ENCODE measurements at regions not wholly inside any gene's neighbourhood (a gene's known extent, or its start where the extent isn't known, plus 50 kb on each side); places are given as distances from the start of the nearest gene placed in this dataset.

- H3K4me2 ChIP-seq (ENCODE audit: insufficient read depth in 1 of 2, low read depth in 2 of 2, low read length in 2 of 2) = no peak overlapping the region
- no peaks in the 10 kb centered on the region for H3K79me2 ChIP-seq (ENCODE audit: control insufficient read depth in 1 of 2, insufficient read depth in 2 of 2, low read length in 2 of 2)
- no peak overlapping the region for H3K9ac ChIP-seq (replicated peaks in 1 of 4; ENCODE audit: extremely low read depth in 1 of 4, low read depth in 3 of 4, low read length in 3 of 4)
- FAIRE-seq (no peak), DNase-seq (ENCODE audit: low read depth in 1 of 2, low spot score in 2 of 2) (no peak)
- no peak overlapping the region for H3K27ac ChIP-seq (ENCODE audit: low read depth, low read length)
- H4K5ac ChIP-seq (ENCODE audit: insufficient read length, low read depth, low read length) = no peak overlapping the region
- no peak overlapping the region for H2AFZ ChIP-seq (ENCODE audit: low read length)
- no peak overlapping the region for H3K23ac ChIP-seq (ENCODE audit: insufficient read length)
- no peaks in the 10 kb centered on the region for H3K27me3 ChIP-seq (replicated peaks in 1 of 4; ENCODE audit: control insufficient read depth in 3 of 4, extremely low read depth in 1 of 4, insufficient read depth in 3 of 4, low read length in 3 of 4)
- POLR2A ChIA-PET (ENCODE audit: partially characterized antibody) = no interaction called here
- no peak overlapping the region for H2BK20ac ChIP-seq (ENCODE audit: low read length)
- no peak for TF ChIP-seq EZH2 (IDR thresholded peaks at IDR 0.05; ENCODE audit: low read depth, low read length, severe bottlenecking)
- no peak overlapping the region for H2AK5ac ChIP-seq (ENCODE audit: low read depth, low read length)
- no peak overlapping the region for H3K4ac ChIP-seq (replicated peaks; ENCODE audit: insufficient read length, low read depth, low read length)
- H4K91ac ChIP-seq (replicated peaks; ENCODE audit: insufficient read length, low read length) = no peak overlapping the region
- H3K18ac ChIP-seq (ENCODE audit: extremely low read depth, low read length) = no peak overlapping the region
- no peak overlapping the region for H3K56ac ChIP-seq (replicated peaks; ENCODE audit: insufficient read length, low read depth, low read length)
- H3K36me3 ChIP-seq (ENCODE audit: control insufficient read depth in 2 of 4, insufficient read depth in 4 of 4, low read length in 3 of 4) = no peaks in the 10 kb centered on the region
- H3K23me2 ChIP-seq (ENCODE audit: low read depth, low read length) = no peaks in the 10 kb centered on the region
- no peaks in the 10 kb centered on the region for H3K9me3 ChIP-seq (ENCODE audit: insufficient read depth in 2 of 2, low read depth in 1 of 2, low read length in 1 of 2)
- H3K4me1 ChIP-seq (replicated peaks in 1 of 4; ENCODE audit: control insufficient read depth in 3 of 4, insufficient read depth in 4 of 4, low read length in 3 of 4) = no peaks in the 10 kb centered on the region
- no peak overlapping the region for H2BK12ac ChIP-seq (ENCODE audit: low read depth, low read length)
- H3K79me1 ChIP-seq (ENCODE audit: low read depth, low read length) = no peaks in the 10 kb centered on the region
- CTCF ChIA-PET (ENCODE audit: partially characterized antibody) = no interaction called here
- WGBS, 2 experiments (ENCODE audit: extremely low coverage in 1 of 2, insufficient coverage in 1 of 2, insufficient read length in 1 of 2, insufficient replicate concordance in 2 of 2, low coverage in 1 of 2, low lambda C conversion rate in 2 of 2, missing lambda C conversion rate in 1 of 2) = 84% methylated on average over 9 of the region's 9 CpGs; no CpG with 5 or more reads in 1 of the 2 experiments
- no peak overlapping the region for H3K4me3 ChIP-seq (ENCODE audit: extremely low read depth in 1 of 4, insufficient read depth in 2 of 4, low read depth in 3 of 4, low read length in 4 of 4)
- no peak overlapping the region for H2BK15ac ChIP-seq (ENCODE audit: low read length)
- no peak overlapping the region for H2BK120ac ChIP-seq (replicated peaks; ENCODE audit: low read depth, low read length)
- H3K14ac ChIP-seq (ENCODE audit: insufficient read length) = no peak overlapping the region
- H4K8ac ChIP-seq (ENCODE audit: extremely low read depth, insufficient read depth, low read length) = no peak overlapping the region
- H4K20me1 ChIP-seq (replicated peaks in 1 of 2; ENCODE audit: control insufficient read depth in 1 of 2, insufficient read depth in 2 of 2, low read length in 2 of 2) = no peaks in the 10 kb centered on the region
- no peak overlapping the region for H2BK5ac ChIP-seq (ENCODE audit: low read depth, low read length)
Measured at GRCh38 chr10:92750791-92751533, 61.2 kb downstream of the HHEX start.

Measured in H1 (cell line).